ENCODE measurements at regions not wholly inside any gene's neighbourhood (a gene's known extent, or its start where the extent isn't known, plus 50 kb on each side); places are given as distances from the start of the nearest gene placed in this dataset.

GRCh38 chr5:157938101-157938500, 79.2 kb upstream of the CLINT1 start:
- in situ Hi-C loops (cut with MboI; ENCODE audit: low sequenced_read_pairs) = loop anchor here (25.0 kb wide), 1 partner anchor 126 kb away; no protein-coding TSS in a partner anchor

DNA sequence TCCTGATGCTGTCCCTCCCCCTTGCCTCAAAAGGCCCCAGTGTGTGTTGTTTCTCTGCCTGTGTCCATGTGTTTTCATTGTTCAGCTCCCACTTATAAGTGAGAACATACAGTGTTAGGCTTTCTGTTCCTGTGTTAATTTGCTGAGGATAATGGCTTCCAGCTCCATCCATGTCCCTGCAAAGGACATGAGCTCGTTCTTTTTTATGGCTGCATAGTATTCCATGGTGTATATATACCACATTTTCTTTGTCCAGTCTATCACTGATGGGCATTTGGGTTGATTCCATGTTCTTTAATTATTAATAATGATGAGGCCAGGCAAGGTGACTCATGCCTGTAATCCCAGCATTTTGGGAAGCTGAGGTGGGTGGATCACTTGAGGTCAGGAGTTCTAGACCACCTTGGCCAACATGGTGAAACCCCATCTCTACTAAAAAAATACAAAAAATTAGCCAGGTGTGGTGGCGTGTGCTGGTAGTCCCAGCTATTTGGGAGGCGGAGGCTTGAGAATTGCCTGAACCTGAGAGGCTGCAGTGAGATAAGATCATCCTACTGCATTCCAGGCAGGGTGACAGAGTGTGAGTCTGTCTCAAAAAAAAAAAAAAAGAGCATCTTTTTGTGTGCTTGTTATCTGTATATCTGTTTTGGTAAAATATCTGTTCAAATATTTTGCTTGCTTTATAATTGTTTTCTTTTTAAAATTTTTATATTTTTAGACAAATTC, 78.0 kb upstream of the CLINT1 start:
- in situ Hi-C loops (cut with MboI; ENCODE audit: low sequenced_read_pairs) = loop anchor here (25.0 kb wide), 1 partner anchor 125 kb away; no protein-coding TSS in a partner anchor

DNA sequence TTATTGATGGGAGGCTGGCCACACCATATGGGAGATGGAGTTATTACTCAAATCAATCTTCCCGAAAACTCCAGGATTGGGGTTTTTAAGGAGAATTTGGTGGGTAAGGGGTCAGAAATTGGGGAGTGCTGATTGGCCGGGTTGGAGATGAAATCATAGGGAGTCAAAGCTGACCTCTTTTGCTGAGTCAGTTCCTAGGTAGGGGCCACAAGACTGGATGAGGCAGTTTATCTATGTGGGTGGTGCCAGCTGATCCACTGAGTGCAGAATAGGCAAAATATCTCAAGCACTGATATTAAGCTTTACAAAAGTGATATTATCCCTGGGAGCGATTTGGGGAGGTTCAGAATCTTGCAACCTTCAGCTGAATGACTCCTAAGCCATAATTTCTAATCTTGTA, 75.7 kb upstream of the CLINT1 start:
- in situ Hi-C loops (cut with MboI; ENCODE audit: low sequenced_read_pairs) = loop anchor here (25.0 kb wide), 1 partner anchor 122 kb away; no protein-coding TSS in a partner anchor

GRCh38 chr5:157933005-157933404, 74.1 kb upstream of the CLINT1 start:
- in situ Hi-C loops (cut with MboI; ENCODE audit: low sequenced_read_pairs) = loop anchor here (25.0 kb wide), 1 partner anchor 121 kb away; no protein-coding TSS in a partner anchor

DNA sequence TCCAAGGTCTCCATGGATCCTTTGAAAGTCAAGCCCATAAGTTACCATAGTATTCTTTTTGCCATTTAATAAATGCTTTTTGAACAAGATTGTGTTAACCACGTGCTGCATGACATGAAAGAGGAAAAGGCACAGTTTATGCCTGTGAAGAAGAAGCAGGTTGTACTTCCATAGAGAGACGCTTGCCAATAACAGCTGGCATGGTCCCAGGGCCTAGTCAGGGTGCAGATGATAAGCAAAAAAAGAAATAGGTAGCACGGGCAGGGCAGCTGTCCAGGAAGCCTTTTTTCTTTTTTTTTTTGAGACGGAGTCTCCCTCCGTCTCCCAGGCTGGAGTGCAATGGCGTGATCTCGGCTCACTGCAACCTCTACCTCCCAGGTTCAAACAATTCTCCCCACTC, 71.8 kb upstream of the CLINT1 start:
- in situ Hi-C loops (cut with MboI; ENCODE audit: low sequenced_read_pairs) = loop anchor here (25.0 kb wide), 1 partner anchor 118 kb away; no protein-coding TSS in a partner anchor

DNA sequence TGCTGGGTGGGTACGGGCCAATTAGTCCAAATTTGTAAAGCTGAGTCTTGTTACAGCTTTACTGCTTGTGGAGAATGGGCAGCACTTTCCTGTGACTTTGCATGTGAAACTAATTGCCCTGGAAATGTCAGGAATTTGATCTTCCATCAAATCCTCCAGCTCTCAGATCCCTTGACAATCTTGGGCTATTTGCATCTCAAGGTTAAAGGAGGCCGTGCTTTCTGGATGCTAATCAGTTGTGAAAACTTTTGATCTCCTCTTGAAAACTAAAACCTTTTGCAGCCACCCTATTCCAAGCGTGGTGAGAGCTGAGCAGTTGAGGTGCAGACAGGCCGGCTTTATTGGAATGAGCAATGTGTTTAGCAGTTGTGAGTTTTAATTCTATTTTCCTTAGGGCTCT, 68.0 kb upstream of the CLINT1 start:
- in situ Hi-C loops (cut with MboI; ENCODE audit: low sequenced_read_pairs) = loop anchor here (25.0 kb wide), 1 partner anchor 115 kb away; no protein-coding TSS in a partner anchor

DNA sequence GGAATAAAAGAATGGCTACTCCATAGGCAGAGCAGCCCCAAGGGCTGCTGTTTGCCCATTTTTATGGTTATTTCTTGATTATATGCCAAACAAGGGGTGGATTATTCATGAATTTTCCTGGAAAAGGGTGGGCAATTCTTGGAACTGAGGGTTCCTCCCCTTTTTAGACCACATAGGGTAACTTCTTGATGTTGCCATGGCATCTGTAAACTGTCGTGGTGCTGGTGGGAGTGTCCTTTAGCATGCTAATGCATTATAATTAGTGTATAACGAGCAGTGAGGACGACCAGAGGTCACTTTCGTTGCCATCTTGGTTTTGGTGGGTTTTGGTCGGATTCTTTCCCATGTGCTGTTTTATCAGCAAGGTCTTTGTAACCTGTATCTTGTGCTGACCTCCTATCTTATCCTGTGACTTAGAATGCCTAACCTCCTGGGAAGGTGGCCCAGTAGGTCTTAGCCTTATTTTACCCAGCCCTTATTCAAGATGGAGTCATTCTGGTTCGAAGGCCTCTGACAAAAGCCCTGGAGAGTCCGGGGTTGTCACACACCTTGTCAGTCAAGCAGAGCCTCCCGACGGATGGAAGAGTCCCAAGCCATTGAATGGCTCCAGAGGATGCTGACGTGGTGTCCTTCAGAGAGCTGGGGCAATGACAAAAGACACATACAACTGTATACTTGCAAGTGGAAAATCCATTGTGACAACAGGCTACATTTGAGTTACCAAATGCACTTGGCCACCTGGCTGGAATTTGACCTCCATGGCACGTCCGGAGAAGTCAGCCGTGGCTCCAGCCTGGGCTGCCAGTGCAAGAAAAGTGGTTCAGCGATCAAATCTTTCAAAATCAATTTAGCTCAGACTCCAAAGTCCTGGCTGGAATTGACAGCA, 67.1 kb upstream of the CLINT1 start:
- in situ Hi-C loops (cut with MboI; ENCODE audit: low sequenced_read_pairs) = loop anchor here (25.0 kb wide), 1 partner anchor 114 kb away; no protein-coding TSS in a partner anchor

- in situ Hi-C loops (cut with MboI; ENCODE audit: low sequenced_read_pairs) = loop anchor here (25.0 kb wide), 1 partner anchor 113 kb away; no protein-coding TSS in a partner anchor
These were observed 66.2 kb upstream of the CLINT1 start for GRCh38 chr5:157924931-157925729.

- in situ Hi-C loops (cut with MboI; ENCODE audit: low sequenced_read_pairs) = no loop called here
These were observed 65.5 kb upstream of the CLINT1 start for GRCh38 chr5:157924490-157924889.

GRCh38 chr5:157923765-157924164, 64.8 kb upstream of the CLINT1 start:
- in situ Hi-C loops (cut with MboI; ENCODE audit: low sequenced_read_pairs) = no loop called here

- in situ Hi-C loops (cut with MboI; ENCODE audit: low sequenced_read_pairs) = no loop called here
These were observed 63.1 kb upstream of the CLINT1 start for GRCh38 chr5:157922026-157922425.

DNA sequence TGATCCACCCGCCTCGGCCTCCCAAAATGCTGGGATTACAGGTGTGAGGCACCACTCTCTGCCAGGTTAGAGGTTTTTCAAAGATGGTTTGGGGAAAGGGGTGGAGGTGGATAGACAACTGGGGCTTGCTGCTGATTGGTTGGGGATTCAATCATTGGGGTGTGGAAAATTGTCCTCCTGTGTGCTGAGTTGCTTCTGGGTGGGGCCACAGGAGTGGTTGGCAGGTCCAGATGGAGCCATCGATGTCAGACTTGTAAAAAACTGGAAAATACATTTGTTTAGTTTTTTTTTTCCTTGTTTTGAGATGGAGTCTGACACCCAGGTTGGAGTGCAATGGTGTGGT, 61.9 kb upstream of the CLINT1 start:
- in situ Hi-C loops (cut with MboI; ENCODE audit: low sequenced_read_pairs) = no loop called here

DNA sequence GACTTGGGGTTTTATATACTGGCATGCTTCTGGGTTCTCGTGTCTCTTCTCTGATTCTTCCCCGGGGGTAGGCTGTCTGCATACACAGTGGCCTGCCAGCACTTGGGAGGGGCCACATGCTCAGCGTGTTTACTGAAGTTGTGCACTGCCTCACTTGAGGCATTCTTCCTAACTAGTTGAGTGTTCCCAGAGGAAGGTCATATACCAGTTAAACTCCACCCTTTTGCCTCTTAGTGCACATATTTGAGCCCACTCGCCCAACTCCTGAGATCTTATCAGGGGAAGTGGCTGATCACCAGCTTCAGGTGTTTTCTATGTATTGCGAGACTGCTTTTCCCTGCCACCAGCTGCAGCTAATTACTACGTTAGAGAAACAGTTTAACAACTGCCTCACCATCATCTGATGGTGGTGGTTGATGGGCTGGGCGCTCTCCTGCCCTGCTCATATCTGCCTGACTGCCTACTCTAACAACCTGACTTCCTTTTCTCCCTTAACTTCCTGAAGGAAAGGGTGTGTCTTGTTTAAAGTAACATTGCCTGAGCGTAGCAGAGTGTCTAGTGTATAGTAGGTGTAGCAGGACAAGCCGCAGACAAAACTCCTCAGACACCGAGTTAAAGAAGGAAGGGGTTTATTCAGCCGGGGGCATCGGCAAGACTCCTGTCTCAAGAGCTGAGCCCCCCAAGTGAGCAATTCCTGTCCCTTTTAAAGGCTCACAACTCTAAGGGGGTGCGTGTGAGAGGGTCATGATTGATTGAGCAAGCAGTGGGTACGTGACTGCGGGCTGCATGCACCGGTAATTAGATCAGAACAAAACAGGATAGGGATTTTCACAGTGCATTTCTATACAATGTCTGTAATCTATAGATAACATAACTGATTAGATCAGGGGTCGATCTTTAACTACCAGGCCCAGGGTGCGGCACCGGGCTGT, 60.1 kb upstream of the CLINT1 start:
- in situ Hi-C loops (cut with MboI; ENCODE audit: low sequenced_read_pairs) = no loop called here

- in situ Hi-C loops (cut with MboI; ENCODE audit: low sequenced_read_pairs) = no loop called here
These were observed 59.2 kb upstream of the CLINT1 start for GRCh38 chr5:157917899-157918809.

- in situ Hi-C loops (cut with MboI; ENCODE audit: low sequenced_read_pairs) = no loop called here
These were observed 58.5 kb upstream of the CLINT1 start for GRCh38 chr5:157917491-157917890.

- in situ Hi-C loops (cut with MboI; ENCODE audit: low sequenced_read_pairs) = no loop called here
These were observed 56.7 kb upstream of the CLINT1 start for GRCh38 chr5:157915638-157916037.

GRCh38 chr5:157914151-157914788, 55.3 kb upstream of the CLINT1 start:
- in situ Hi-C loops (cut with MboI; ENCODE audit: low sequenced_read_pairs) = no loop called here

- in situ Hi-C loops (cut with MboI; ENCODE audit: low sequenced_read_pairs) = no loop called here
These were observed 54.6 kb upstream of the CLINT1 start for GRCh38 chr5:157913575-157913974.

All from HL-60/S4 treated with phorbol 12-myristate 13-acetate at 8.2 ng/mL for 4 days and 3 days (cell line).